GM19023 (cell line): ENCODE measurements at regions not wholly inside any gene's neighbourhood (a gene's known extent, or its start where the extent isn't known, plus 50 kb on each side); places are given as distances from the start of the nearest gene placed in this dataset.
"Not testable (repeated sequence)": the region's sequence is repeated elsewhere in the genome, so short reads cannot be mapped to it uniquely, and the experiment has no call there.

Experiments used
- ATAC-seq: cut with Tn5 transposase; IDR thresholded peaks from one replicate; pipeline ENCODE4 v1.9.1; 2021; ENCODE audit warnings: mild to moderate bottlenecking, moderate library complexity; ENCODE audit not compliant: unreplicated experiment

- no peak for ATAC-seq
Observed at GRCh38 chr10:44564361-44564760, 179.5 kb upstream of the CXCL12 start.

GRCh38 chr10:44564790-44565189, 179.9 kb upstream of the CXCL12 start:
- no peak for ATAC-seq

GRCh38 chr10:44566786-44567185, 181.9 kb upstream of the CXCL12 start:
- ATAC-seq = no peak

GRCh38 chr10:44567471-44567870, 182.6 kb upstream of the CXCL12 start:
- no peak for ATAC-seq

- ATAC-seq = no peak
Observed at GRCh38 chr10:44569193-44570091, 184.5 kb upstream of the CXCL12 start.

GRCh38 chr10:44571701-44572100, 186.8 kb upstream of the CXCL12 start:
- ATAC-seq = no peak

- no peak for ATAC-seq
Observed at GRCh38 chr10:44572146-44572545, 187.2 kb upstream of the CXCL12 start.

- no peak for ATAC-seq
Observed at GRCh38 chr10:44573821-44574220, 188.9 kb upstream of the CXCL12 start.

GRCh38 chr10:44574596-44575480, 189.9 kb upstream of the CXCL12 start:
- ATAC-seq = no peak

GRCh38 chr10:44575601-44576380, 190.9 kb upstream of the CXCL12 start:
- no peak for ATAC-seq

GRCh38 chr10:44576702-44577191, 191.8 kb upstream of the CXCL12 start:
- ATAC-seq = no peak

GRCh38 chr10:44577533-44577932, 192.6 kb upstream of the CXCL12 start:
- ATAC-seq = no peak

- ATAC-seq = no peak
Observed at GRCh38 chr10:44578271-44578670, 193.4 kb upstream of the CXCL12 start.

- ATAC-seq = not testable (repeated sequence)
Observed at GRCh38 chr10:44578963-44579362, 194.1 kb upstream of the CXCL12 start.

GRCh38 chr10:44581996-44582395, 197.1 kb upstream of the CXCL12 start:
- ATAC-seq = no peak

GRCh38 chr10:44587488-44588318, 202.8 kb upstream of the CXCL12 start:
- ATAC-seq = no peak

- no peak for ATAC-seq
Observed at GRCh38 chr10:44589181-44589943, 204.5 kb upstream of the CXCL12 start.

- no peak for ATAC-seq
Observed at GRCh38 chr10:44589944-44590449, 205.1 kb upstream of the CXCL12 start.

GRCh38 chr10:44591911-44592310, 207.0 kb upstream of the CXCL12 start:
- no peak for ATAC-seq
